ENCODE measurements at regions not wholly inside any gene's neighbourhood (a gene's known extent, or its start where the extent isn't known, plus 50 kb on each side); places are given as distances from the start of the nearest gene placed in this dataset.

- no peak overlapping the region for H3K27ac ChIP-seq
Observed at GRCh38 chr4:125382995-125383394, 68.2 kb downstream of the FAT4 start.

DNA sequence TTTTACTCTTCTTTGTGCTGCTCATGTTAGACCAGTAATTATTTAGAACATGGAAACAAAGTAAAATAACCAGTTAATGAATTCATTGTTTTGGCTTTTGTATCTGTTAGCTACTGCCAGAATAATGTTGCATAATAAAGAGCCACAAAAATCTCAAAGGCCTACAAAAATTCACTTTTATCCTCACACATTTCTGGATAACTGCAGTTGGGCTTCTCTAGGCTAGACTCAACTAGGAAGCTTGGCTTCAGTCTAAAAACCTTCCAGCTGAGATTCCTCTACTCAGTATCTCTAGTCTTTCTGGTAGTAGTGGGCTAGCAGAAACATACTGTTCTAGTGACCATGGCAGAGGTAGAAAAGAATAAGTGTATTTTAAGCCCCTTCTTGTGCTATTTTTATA, 73.0 kb downstream of the FAT4 start:
- Histone ChIP-seq H3K4me1 (peaks cover 18% of the 10 kb centered on the region), H3K27me3 (no peaks in the 10 kb centered on the region), H3K9me3 (no peaks in the 10 kb centered on the region), H3K36me3 (no peaks in the 10 kb centered on the region), H3K27ac (no peak overlapping the region), H3K4me3 (no peak overlapping the region)
- intact Hi-C loops (cut with DNase I), result no loop called here
- TF ChIP-seq, protein P1, sequence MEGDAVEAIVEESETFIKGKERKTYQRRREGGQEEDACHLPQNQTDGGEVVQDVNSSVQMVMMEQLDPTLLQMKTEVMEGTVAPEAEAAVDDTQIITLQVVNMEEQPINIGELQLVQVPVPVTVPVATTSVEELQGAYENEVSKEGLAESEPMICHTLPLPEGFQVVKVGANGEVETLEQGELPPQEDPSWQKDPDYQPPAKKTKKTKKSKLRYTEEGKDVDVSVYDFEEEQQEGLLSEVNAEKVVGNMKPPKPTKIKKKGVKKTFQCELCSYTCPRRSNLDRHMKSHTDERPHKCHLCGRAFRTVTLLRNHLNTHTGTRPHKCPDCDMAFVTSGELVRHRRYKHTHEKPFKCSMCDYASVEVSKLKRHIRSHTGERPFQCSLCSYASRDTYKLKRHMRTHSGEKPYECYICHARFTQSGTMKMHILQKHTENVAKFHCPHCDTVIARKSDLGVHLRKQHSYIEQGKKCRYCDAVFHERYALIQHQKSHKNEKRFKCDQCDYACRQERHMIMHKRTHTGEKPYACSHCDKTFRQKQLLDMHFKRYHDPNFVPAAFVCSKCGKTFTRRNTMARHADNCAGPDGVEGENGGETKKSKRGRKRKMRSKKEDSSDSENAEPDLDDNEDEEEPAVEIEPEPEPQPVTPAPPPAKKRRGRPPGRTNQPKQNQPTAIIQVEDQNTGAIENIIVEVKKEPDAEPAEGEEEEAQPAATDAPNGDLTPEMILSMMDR (IDR thresholded peaks at IDR 0.05), result no peak
- no peak for TF ChIP-seq POLR2AphosphoS5 (IDR thresholded peaks at IDR 0.05; ENCODE audit: insufficient read depth in 1 of 2, low read depth in 1 of 2)
- no peak for TF ChIP-seq POLR2A (IDR thresholded peaks at IDR 0.05)
- DNase-seq (ENCODE audit: extremely low spot score in 2 of 2), result no peak

More at GRCh38 chr4:125382995-125383394, 68.2 kb downstream of the FAT4 start:
- TF ChIP-seq, protein P1 (IDR thresholded peaks at IDR 0.05), result no peak
- TF ChIP-seq POLR2AphosphoS5 (IDR thresholded peaks at IDR 0.05; ENCODE audit: insufficient read depth in 1 of 2, low read depth in 1 of 2) (no peak), POLR2A (IDR thresholded peaks at IDR 0.05) (no peak)
- Histone ChIP-seq H3K36me3 (no peaks in the 10 kb centered on the region), H3K27me3 (no peaks in the 10 kb centered on the region), H3K4me1 (no peaks in the 10 kb centered on the region), H3K9me3 (no peaks in the 10 kb centered on the region), H3K4me3 (no peak overlapping the region)
- intact Hi-C loops (cut with DNase I), result no loop called here
- no peak for DNase-seq (ENCODE audit: extremely low spot score in 2 of 2)

- Histone ChIP-seq H3K4me1 (peaks cover 18% of the 10 kb centered on the region), H3K27ac (no peak overlapping the region), H3K27me3 (no peaks in the 10 kb centered on the region), H3K36me3 (no peaks in the 10 kb centered on the region), H3K4me3 (no peak overlapping the region), H3K9me3 (no peaks in the 10 kb centered on the region)
- intact Hi-C loops (cut with DNase I), result no loop called here
- DNase-seq (ENCODE audit: extremely low spot score in 2 of 2), result no peak
- TF ChIP-seq POLR2A (IDR thresholded peaks at IDR 0.05), result no peak
- TF ChIP-seq, protein P1 (IDR thresholded peaks at IDR 0.05), result no peak
- TF ChIP-seq POLR2AphosphoS5 (IDR thresholded peaks at IDR 0.05; ENCODE audit: insufficient read depth in 1 of 2, low read depth in 1 of 2), result no peak
Observed at GRCh38 chr4:125388613-125389012, 73.9 kb downstream of the FAT4 start.

DNA sequence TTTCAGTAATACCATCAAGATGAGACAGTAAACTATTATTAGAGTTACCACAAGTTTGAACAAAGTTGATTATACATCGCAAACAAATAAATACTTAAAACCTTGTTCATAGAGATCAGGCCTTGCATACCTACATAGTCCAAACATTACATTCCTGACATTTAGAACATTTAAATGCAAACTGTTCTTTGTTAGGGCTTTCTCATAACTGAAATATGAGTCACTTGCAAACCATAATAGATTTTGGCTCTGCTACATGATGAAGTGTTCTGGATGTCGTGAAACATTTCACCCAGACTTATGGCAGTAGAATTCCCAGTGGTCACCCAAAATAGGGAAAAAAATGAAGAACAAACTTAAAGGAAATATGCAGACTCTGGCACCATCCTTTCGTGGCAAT, 75.0 kb downstream of the FAT4 start:
- H3K4me3 ChIP-seq, result no peak overlapping the region
- intact Hi-C loops (cut with DNase I), result no loop called here
- H3K27ac ChIP-seq, result peak overlapping the region; percentile 31
- no peak for DNase-seq (ENCODE audit: extremely low spot score in 2 of 2)
- H3K36me3 ChIP-seq, result no peaks in the 10 kb centered on the region
- H3K9me3 ChIP-seq, result no peaks in the 10 kb centered on the region
- H3K27me3 ChIP-seq, result no peaks in the 10 kb centered on the region
- H3K4me1 ChIP-seq, result peaks cover 18% of the 10 kb centered on the region
- TF ChIP-seq, protein P1 (IDR thresholded peaks at IDR 0.05), result no peak
- TF ChIP-seq POLR2AphosphoS5 (IDR thresholded peaks at IDR 0.05; ENCODE audit: insufficient read depth in 1 of 2, low read depth in 1 of 2), result no peak
- TF ChIP-seq POLR2A (IDR thresholded peaks at IDR 0.05), result no peak

DNA sequence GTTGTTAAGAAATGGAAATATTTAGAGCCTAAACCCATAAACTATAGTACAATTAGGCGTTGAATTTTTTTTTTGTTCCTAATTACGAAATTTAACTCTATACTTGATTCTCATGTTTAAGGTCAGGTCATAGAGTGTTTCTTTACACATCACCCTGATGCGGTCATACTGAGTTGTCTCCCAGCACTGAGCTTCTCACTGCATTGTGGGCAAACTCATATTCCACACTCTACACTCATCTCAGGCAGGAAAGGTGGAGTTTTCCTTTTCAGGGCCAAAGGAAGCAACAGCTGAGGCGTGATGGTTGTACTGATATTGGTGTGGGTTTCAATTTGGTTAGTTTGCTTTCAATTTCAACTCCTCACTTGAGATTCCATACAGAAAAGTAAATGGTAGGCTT, 75.4 kb downstream of the FAT4 start:
- peak overlapping the region; percentile 31 for H3K27ac ChIP-seq
- H3K27me3 ChIP-seq, result no peaks in the 10 kb centered on the region
- TF ChIP-seq POLR2A (IDR thresholded peaks at IDR 0.05), result no peak
- TF ChIP-seq, protein P1 (IDR thresholded peaks at IDR 0.05), result no peak
- peak in 1 of 2 donors; percentile 24 for TF ChIP-seq POLR2AphosphoS5 (IDR thresholded peaks at IDR 0.05; ENCODE audit: insufficient read depth in 1 of 2, low read depth in 1 of 2)
- no peaks in the 10 kb centered on the region for H3K36me3 ChIP-seq
- intact Hi-C loops (cut with DNase I), result no loop called here
- no peak for DNase-seq (ENCODE audit: extremely low spot score in 2 of 2)
- H3K4me3 ChIP-seq, result no peak overlapping the region
- no peaks in the 10 kb centered on the region for H3K9me3 ChIP-seq
- peaks cover 18% of the 10 kb centered on the region for H3K4me1 ChIP-seq
